HG03354 (cell line): ENCODE measurements at regions not wholly inside any gene's neighbourhood (a gene's known extent, or its start where the extent isn't known, plus 50 kb on each side); places are given as distances from the start of the nearest gene placed in this dataset.

Experiments
- ATAC-seq: cut with Tn5 transposase; IDR thresholded peaks from one replicate; pipeline ENCODE4 v1.9.1; 2021; ENCODE audit warnings: mild to moderate bottlenecking; ENCODE audit not compliant: unreplicated experiment, poor library complexity, severe bottlenecking

DNA sequence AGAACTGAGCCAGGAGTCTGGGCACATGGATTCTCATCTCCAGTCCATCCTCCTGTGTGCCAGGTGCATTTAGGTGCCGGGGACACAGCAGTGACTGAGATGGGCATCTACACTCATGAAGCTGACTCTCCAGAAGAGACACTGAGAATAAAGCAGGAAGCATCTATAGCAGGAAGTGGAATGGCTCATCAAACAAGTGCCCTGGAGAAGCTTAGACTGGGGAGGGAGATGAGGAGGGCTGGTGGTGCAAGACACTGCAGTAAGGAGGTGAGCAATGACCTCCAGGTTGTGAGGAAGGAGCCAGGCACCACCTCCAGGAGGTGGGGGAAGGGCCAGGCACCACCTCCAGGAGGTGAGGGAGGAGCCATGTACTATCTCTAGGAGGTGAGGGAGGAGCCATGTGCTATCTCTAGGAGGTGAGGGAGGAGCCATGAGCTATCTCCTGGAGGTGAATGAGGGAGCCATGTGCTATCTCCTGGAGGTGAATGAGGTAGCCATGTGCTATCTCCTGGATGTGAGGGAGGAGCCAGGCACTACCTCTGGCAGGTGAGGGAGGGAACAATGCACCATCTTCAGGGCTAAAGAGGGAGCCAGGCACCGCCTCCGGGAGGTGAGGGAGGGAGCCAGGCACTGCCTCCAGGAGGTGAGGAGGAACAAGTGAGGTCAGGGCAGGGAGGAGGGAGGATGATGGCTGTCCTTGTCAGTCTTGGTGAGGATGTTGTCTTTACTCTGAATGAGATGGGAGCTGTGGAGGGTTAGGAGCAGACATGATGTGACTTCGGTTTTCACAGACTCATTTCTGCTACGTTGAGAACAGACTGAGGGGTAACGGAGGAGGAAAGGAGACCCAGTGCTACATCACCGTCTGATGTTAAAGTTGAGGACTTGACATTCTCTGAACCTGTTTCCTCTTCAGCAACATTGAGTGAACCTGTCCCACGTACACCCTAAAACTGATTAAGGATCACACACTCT is 961.9 kb upstream of the TMEM132C start:
- no peak for ATAC-seq

DNA sequence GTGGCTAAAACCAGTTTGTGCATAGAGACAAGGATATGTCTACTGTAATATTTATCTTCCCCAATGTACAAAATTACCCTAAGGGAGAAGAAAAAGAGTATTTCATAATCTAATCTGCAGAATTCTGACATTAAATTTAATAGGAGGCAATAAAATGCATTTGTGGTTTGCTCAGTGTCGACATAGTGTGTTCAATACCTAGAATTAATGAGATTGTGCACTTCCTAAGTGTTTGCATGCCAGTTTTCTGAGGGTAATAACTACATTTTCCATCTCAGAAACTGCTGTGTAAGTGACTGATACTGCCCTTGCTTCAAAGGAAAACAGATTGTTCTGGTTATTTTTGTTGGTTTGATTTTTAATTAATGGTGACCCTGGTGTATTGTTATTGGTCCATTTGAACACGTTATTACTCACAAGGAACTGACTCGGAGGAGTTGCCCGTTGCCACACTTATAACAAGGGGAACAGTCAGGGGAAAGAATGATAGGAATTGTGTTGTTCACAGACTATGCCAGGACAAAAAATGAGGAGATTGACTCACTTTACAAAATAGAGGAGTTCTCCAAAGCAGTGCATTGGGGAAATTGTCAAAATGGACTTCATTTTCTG is 960.3 kb upstream of the TMEM132C start:
- ATAC-seq = no peak

GRCh38 chr12:127307528-127307927 is 959.4 kb upstream of the TMEM132C start:
- no peak for ATAC-seq

GRCh38 chr12:127308148-127308547 is 958.8 kb upstream of the TMEM132C start:
- no peak for ATAC-seq

GRCh38 chr12:127310548-127310947 is 956.4 kb upstream of the TMEM132C start:
- ATAC-seq = no peak

- no peak for ATAC-seq
Observed at GRCh38 chr12:127311720-127312364, 955.1 kb upstream of the TMEM132C start.

DNA sequence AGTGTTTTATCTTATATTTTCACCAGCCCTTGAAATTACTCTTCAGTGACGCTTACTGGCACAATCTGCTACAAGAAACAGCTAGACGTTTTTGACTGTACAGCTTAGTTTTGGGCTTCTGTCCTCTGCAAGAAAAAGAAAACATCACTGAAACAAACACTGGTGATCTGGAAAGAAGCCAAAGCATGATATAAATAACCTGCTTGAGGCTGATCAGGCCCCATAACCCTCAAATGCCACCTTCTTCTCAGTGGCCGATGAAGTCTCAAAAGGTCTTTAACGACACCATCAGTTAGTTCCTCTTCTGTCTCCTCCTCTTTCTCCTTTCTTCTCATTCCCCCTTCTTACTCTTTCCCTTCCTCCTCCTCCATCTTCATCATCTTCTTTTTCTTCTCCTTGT is 942.3 kb upstream of the TMEM132C start:
- no peak for ATAC-seq

- ATAC-seq = no peak
Observed at GRCh38 chr12:127327986-127328385, 939.0 kb upstream of the TMEM132C start.

GRCh38 chr12:127328867-127329266 is 938.1 kb upstream of the TMEM132C start:
- ATAC-seq = no peak

DNA sequence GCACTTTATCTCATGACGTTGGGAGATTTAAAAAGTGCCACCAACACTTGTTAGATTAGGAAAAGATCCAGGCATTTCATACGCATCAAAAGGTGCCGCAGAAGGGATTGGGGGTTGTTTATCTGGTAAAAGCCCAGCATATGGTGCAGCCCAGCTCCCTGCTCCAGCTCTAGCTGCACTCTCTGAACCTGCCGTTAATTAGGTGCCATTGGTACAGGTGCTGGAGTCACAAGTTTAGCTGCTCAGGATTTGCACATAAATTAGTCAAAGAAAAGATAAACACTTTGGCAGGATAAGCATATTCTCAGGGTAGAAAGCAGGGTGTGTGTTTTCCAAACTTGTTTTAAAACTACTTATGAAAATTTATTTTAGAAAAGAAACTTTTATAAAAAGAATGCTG is 932.6 kb upstream of the TMEM132C start:
- ATAC-seq = no peak

DNA sequence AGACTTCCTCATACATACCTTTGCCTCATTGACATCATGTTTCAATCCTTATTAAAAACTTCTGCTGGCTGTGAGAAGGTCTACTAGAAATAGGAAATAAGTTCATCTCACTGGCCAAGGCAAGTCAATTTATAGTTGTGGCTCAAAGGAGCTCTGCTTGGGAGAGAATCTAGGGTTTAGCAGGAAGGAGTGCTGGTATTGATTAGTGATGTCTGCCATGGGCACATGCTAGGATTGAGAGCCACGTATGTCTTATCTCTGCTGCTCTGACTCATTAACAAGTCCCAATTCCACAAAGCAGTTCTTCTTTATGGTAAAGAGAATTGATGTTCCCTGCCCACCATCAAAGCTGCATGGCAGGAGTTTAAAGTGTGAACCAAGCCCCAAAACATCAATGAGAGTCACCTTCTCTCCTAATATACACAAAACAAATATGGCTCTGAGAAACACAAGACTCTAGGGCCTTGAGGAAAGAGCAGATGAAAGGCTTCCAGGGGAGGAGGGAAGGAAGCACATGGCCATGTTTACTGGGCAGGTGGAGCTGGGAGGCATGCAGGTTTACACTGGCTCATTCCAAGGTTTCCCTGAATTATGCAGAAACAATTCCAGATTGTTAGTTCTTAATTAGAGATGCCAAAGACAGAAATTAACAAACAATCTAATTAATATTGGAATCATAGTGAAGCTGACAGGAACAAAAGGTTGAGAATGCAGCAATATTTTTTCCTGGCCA is 931.9 kb upstream of the TMEM132C start:
- ATAC-seq = no peak

GRCh38 chr12:127336416-127336815 is 930.6 kb upstream of the TMEM132C start:
- no peak for ATAC-seq

DNA sequence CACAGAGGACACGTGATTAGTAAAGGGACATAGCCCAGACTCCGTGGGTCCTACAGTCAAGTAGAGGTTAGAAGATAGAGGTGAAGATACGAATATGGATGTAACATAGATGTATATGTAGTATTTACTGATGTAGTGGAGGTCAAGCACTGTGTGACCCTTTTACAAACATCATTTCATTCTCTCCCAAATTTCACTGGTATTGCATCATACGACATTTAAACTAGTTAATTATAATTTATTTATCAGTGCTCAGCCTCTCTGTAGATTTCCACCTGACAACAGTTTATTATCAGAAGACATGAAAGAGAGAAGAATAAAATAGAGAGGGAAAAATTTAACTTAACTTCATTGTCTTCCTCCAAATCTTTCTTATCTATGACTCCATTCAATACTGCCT is 927.9 kb upstream of the TMEM132C start:
- no peak for ATAC-seq

DNA sequence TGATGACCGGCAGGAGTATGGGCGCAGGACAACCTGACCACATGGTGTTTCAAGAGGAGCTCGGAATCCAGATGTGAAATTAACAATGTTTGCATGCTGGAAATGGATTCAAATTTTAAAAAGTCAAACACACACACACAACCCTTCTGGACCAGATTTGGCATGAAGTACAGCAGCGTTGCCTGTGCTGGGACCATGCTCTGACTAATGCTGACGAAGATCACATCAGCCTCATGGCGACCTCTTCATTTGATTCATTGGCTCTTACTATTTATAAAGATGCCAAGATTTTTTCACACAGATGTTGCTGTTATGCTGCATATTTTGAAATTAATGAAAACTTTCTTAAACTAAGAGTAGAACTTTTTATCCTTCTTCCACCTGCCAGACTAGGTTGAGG is 926.6 kb upstream of the TMEM132C start:
- ATAC-seq = no peak

DNA sequence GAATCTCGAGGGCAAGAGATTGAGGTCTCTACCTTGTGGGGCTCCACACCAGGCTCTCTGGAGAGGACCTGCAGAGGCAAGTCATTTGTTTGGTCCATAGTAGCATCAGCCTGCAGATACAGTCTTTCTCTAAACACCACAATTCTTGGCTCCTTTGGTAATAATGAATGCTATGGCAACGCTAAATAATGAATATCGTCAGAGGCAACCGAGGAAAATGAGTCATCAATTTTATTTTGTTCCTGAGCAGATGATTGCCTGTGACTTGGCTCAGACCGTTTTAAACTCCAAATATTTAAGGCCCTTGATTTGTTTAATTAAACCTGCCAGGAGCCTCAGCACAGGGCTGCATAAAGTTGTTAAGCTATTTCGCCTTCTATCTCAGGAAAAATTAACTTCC is 924.1 kb upstream of the TMEM132C start:
- no peak for ATAC-seq

DNA sequence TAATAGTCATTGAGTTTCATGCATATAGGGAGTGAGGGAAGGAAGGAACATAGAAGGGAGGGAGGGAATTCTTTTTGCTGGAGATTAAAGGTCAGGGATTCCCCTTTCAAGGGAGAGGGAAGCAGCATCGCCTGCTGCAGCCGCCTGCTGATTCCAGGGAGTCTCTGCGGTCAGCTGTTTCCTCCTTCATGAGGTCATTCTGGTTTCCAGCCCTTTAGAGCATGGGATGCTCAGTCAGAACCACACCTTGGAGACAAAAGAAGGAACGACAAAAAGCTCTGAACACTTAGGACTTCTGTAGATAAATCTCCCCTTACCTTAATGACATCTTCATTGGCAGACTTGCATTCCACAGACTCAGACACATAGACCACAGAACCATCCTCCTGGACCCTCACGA is 923.0 kb upstream of the TMEM132C start:
- ATAC-seq = no peak

- ATAC-seq = no peak
Observed at GRCh38 chr12:127351481-127352010, 915.4 kb upstream of the TMEM132C start.

DNA sequence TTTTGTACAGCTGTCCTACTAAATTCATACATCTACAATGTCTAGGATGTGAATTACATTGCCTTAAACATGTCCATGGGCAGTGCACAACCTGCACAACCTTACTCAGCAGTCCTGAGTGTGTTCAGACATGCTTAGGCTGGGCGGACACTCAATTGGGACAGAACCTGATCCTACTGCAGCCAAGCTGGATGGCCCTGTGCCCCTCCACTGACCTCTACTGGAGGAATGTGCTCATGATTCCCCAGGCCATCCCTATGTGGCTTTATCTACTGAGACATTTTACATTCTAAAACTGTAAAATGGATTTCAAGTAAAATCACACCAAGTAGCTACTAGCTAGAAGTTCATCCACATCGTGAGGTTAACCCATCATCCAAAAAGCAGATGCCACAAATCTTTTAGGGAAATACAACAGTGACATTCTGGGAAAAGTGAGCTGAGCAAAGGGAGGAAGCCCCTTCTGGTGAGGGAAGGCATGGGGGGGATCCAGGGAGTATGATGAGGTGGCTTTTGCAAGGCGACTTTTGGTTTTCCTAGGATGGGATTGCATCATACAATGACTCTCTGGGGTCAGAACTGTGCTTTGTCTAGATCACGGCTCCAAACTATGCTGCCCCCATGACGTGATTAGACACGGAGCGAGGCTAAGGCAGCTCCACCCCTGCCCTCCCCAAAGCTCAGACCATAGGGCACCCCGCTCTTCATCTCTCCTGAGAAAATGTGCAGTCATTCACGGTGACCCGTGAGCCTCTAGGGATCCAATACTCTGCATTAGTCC is 911.7 kb upstream of the TMEM132C start:
- no peak for ATAC-seq

- ATAC-seq = no peak
Observed at GRCh38 chr12:127358888-127359287, 908.1 kb upstream of the TMEM132C start.
